AG09319 (cell line): ENCODE measurements at regions not wholly inside any gene's neighbourhood (a gene's known extent, or its start where the extent isn't known, plus 50 kb on each side); places are given as distances from the start of the nearest gene placed in this dataset.

ENCODE experiments used
- DNase-seq: peaks from one replicate; pipeline ENCODE4 v3.0.0-alpha.2; 2010; ENCODE audit warnings: low read depth; ENCODE audit errors: extremely low read depth
- CTCF ChIP-seq: IDR thresholded peaks from 2 replicates; pipeline ENCODE4 v1.5.1; 2011; ENCODE audit warnings: low read depth, mild to moderate bottlenecking, inconsistent platforms, low read length, moderate library complexity

GRCh38 chr5:108617467-108618435, 129.9 kb upstream of the FER start:
- no peak for TF ChIP-seq CTCF
- DNase-seq: no peak

GRCh38 chr5:108615216-108615615, 132.5 kb upstream of the FER start:
- no peak for TF ChIP-seq CTCF

GRCh38 chr5:108607421-108607820, 140.3 kb upstream of the FER start:
- TF ChIP-seq CTCF: no peak
- no peak for DNase-seq

More at GRCh38 chr5:108615216-108615615, 132.5 kb upstream of the FER start:
- DNase-seq: no peak

DNA sequence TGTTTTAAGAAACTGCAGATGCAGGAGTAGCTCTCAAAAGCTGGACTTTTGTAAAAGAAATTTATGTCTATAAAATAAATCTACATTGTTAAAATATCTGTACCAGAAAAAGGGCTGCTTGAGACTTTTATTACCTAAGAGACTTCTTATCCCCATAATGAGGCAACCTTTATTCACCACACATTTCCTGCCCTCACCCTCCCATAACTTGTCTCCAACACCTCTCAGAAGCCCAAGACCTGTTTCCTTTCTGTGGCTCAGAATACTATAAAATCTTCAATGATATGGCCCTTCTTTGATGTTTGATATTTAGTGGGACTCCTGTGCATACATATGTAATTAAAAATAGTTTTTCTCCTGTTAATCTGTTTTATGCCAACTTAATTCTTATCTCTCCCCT, 141.5 kb upstream of the FER start:
- TF ChIP-seq CTCF: no peak
- no peak for DNase-seq

DNA sequence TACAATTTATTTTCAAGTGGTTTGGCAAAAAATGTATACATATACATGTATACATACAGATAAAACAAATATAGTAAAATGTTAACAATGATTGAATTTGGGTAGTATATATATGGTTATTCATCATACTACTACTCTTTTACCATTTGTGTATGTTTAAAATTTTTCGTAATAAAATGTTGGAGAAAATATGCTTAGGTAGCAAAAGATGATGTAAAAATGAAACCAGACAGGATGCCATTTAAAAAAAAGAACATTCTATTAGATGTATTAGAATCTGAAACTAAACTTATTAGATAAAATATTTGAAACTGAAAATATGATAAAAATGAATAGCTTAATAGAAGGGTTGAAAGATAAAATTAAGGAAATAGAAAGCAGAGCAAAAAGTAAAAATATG, 144.9 kb upstream of the FER start:
- no peak for TF ChIP-seq CTCF

GRCh38 chr5:108590799-108591198, 156.9 kb upstream of the FER start:
- no peak for TF ChIP-seq CTCF
- DNase-seq: no peak

More for the DNA sequence above, 144.9 kb upstream of the FER start:
- no peak for DNase-seq

DNA sequence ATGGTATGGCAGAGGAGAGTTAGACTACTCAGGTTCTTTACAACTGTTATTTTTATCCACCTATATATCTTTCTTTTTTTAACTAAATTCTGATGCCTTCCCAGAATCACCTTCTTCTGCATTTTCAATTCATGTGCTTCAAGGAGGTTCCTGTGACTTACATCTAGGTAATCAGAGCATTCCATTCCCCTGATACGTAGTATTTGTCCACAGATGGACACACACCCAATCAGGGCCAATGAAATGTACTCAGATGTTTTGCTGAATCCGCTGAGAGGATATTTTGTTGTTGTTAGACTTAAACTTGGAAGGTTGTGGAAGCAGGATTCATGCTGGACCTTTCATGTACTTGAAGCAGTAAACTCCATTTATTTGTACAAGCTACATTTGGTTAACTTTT, 159.4 kb upstream of the FER start:
- TF ChIP-seq CTCF: no peak
- DNase-seq: no peak
